Suppressor macrophage treated with lipopolysaccharide for 1 hour (primary cell): ENCODE measurements at regions not wholly inside any gene's neighbourhood (a gene's known extent, or its start where the extent isn't known, plus 50 kb on each side); places are given as distances from the start of the nearest gene placed in this dataset.
A peak's percentile ranks its signal among the peaks of the same experiment; 100 is the strongest.

Source experiments
- DNase-seq, 3 donors: peaks; one replicate each; pipeline ENCODE4 v3.0.0-alpha.2; 2020 to 2022

DNA sequence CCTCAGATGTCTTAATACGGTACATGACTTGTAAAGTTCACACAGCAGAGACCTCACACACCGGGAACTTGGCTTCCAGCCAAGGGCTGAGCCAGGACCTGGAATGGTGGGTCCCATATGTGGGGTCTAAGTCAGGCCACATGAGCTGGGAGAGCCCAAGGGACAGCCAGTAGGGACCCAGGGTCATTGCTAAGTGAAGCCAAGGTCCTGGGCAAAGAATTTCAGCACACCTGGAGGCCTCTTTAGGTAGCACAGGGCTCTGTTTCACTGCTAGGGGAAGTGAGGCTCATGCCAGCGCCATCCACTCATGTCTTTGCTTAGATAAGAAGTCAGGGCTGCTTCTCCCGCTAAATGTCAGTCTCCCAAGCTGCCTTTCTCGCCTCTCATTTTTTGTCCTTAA is 116.6 kb upstream of the TLE3 start:
- DNase-seq = no peak

GRCh38 chr15:70213794-70214193 is 116.1 kb upstream of the TLE3 start:
- no peak for DNase-seq

DNA sequence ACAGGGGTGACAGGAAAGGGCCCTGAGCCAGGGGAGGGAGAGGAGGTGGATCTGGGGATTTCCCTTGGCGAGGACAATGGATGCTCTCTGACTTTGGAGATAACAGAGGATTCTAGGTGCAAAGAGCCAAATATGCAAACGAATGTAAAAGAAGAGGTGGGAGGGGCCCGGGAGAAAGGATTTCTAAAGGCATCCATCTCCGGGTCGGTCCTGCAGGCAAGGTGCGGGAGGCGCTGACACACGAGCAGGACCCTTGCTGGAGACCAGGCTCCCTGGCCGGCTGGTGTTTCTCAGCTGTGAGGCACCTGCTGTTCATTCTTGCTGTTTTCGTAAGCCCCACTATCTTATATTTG is 115.2 kb upstream of the TLE3 start:
- no peak for DNase-seq

DNA sequence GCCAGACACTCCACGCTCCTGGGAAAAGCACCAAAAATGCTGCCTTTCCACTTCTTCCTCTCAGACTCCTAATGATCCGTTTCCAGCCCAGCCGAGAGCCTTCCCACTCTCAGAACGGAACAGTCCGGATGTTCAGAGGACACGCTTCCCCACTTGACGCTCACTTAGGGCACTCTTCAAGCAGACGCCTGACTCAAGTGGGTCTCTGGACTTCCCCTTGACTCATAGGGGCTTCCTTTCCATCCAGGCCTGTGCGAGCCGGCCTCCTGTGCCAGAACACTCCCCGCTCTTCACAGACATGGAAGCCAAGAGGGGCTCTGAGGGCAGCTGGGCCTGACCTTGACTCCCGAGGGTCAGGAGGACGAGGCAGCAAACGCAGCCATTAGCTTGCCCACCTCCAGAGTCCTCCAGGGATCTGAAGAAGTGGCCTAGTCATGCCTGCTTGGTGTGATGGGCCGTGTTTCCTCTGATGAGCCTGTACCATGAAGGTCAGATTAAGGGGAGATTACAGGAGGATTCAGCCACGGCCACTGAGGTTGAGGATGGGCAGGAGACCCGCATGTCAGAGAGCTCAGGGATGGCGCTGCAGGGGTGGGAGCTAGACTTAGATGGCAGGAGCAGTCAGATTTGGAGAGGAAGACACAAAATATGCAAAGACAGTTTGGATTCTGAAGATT is 114.7 kb upstream of the TLE3 start:
- DNase-seq = peak; percentile 66 to 69 (median 68)

DNA sequence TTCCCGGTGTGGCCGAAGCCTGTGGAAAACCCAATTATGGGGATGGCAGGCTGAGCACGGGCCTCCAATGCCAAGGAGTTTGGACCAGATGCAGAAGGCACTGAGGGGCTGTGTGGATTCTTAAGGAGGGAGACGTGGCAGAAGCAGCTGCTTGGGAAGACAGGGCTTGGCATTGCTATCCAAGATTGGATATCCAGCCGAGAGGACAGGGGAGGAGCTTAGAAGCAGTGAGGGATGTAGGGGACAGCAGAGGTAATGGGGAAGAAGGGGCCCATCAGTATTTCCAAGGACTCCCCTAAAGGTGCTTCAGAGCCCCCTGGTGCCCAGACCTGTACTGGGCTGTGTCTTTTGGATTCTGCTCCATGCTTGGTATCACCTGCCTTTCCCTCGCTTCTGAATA is 112.8 kb upstream of the TLE3 start:
- no peak for DNase-seq

DNA sequence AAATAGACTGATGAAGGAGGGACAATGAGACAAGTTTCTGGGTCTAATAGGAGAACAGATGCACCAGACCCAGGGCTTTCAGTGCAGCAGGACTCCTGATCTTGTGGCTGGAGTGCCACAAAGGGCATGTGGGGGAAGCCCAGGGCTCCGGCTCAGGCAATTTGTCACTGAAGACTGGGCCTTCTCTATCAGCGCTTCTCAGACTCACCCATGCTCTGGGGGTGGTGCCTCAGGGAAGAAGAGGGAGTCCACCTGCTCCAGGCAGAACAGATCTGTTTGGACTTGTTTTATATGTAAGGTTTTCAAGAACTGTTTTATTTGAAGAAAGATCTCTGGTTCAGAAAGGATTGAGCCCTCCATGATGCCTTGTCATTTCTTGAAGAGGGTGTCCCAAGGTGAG is 112.4 kb upstream of the TLE3 start:
- DNase-seq = no peak

DNA sequence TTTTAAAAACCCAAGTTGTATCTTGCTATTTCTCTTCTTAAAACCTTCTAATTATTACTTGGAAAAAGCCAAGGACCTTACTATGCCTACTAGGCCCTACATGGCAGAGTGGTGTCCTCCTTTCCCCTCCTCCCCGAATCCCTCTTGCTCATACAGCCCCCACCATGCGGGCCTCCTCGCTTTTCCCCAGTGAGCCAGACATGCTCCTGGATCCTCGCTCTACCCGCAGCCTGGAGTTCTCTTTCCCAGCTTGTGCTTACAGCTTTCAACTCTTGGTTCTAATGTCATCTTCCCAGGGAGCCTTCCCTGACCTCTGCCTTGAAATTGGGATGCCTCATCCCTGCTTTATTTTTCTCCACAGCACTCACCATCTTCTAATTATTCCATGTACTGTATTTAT is 111.8 kb upstream of the TLE3 start:
- DNase-seq = no peak

GRCh38 chr15:70208332-70208731 is 110.6 kb upstream of the TLE3 start:
- no peak for DNase-seq

GRCh38 chr15:70206668-70207067 is 109.0 kb upstream of the TLE3 start:
- DNase-seq = no peak

DNA sequence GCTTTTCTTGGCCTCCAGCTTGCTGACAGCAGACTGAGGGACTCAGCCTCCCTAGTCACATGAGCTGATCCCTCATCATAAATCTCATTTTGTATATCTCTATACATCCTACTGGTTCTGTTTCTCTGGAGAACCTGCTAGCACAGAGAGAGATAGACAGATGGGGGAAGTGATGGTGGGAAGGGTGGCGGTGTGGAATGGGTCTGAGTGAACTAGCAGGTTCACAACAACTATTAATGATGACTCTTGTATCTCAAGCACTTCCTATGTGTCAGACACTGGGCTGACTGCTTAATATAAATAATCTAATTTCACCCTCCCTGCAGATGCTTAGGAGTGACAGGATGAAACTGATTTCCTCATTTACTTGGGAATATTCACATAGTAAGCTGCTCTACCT is 106.9 kb upstream of the TLE3 start:
- DNase-seq = peak; percentile 24 to 33 (median 32)

DNA sequence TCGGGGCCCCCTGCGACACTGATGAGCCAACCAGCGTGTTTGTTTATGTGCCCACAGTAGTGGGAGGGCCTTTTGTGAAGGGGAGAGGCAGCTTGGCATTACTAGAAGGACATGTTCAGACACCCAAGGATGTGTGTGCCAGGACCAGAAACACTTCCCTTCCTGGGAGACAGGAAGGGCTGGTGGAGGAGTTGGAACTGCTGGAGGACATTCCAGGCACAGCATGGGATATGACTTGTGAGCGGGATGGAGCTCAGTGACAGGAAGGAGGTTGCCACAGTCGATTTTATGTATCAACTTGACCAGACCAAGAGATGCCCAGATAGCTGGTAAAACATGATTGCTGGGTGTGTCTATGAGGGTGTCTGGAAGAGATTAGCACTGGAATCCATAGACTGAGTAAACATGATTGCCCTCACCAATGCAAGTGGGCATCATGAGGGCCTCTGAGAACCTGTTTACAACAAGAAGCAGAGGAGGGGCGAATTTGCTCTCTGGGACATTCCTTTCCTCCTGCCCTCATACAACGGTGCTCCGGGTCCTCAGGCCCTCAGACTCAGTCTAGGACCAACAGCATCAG is 106.4 kb upstream of the TLE3 start:
- DNase-seq = no peak

DNA sequence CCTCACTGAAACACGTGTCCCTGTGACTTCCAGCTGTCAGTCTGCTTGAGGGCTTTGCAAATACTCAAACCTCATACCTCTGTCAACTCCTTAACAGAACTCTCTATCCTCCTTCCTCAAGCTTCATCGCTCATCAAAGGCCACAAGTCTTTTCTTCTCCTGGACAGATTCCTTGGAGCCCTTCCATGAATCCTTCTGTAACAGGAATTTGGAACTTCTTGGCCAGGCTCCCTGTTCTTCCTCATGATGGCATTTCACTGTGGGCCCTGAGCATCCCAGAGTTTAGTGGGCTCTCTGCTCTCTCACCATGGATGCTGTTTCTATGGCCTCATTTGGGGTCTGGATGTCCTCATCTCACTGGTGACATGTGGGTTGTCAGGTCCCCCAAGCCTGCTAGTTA is 105.0 kb upstream of the TLE3 start:
- no peak for DNase-seq

DNA sequence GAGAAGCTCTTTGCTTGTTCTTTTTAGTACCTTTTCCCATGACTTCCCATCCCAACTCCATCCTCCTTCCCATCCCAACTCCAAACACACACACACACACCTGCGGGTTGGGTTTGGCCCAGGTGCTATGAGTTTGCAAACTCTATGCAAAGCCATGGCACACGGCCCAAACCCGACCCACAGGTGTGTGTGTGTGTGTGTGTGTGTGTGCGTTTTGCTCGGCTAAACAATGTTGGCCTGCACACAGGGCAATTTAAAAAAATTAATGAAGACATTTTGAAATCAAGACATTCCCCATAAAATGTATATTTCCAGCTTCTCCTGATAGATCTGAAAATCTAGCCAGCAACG is 103.7 kb upstream of the TLE3 start:
- no peak for DNase-seq

DNA sequence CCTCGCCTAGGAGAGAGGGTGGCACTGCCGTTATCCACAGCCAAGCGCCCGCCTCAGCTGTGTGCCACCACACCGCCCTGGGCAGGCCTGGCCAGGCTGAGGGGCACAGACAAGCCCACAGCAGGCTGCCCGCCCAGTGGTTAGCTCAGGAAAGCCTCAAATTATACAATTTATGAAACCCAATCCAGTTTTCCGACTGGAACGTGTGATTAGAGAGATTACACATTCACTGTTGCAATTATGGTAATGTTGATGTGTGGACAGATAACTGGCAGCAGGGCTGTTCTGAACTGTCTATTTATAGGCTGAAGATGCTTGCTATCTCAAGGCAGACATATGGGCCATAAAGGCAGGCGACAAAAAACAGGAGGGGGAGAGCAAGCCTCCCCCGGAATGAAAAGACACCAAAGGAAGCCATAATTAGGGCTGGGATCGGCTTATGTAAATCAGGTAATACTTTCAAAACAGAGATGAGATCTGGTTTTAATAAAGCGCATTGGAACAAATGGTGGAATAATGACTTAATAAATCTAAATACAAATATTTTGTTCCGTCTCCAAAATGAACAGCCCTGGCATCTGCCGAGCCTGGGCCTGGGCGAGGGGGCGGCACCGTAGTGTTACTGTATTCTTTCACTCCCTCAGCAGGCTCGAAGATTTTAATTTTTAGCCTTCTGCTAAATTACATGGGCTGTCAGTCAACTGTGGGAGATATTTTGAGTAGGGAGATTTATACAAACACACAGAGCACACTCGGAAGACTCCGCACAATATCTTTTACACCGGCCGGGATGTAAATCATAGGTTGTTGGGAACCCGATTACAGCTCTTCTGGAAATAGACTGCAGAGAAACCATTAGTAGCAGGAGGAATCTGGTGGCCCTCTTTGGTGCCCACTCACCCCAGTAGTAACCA is 103.1 kb upstream of the TLE3 start:
- no peak for DNase-seq

- DNase-seq = peak; percentile 45 to 52 (median 47)
Measured at GRCh38 chr15:70199540-70200410, 102.1 kb upstream of the TLE3 start.

DNA sequence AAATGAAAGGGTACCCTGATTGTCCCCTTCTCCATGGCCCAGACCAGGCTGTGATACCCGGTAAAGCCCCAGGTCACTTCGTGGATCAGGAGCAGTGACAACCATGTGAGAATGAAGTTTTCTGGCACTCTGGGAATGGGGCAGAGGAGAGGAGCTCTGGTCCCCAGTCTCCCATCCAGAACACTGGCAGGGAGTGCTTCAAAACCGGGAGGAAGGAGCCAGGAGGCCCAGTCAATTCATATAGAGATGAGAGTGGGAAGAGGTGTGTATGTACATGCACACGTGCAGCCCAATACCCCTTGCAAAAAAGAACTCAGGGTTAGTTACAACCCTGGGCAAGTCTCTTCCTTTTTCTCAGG is 101.4 kb upstream of the TLE3 start:
- DNase-seq = no peak

DNA sequence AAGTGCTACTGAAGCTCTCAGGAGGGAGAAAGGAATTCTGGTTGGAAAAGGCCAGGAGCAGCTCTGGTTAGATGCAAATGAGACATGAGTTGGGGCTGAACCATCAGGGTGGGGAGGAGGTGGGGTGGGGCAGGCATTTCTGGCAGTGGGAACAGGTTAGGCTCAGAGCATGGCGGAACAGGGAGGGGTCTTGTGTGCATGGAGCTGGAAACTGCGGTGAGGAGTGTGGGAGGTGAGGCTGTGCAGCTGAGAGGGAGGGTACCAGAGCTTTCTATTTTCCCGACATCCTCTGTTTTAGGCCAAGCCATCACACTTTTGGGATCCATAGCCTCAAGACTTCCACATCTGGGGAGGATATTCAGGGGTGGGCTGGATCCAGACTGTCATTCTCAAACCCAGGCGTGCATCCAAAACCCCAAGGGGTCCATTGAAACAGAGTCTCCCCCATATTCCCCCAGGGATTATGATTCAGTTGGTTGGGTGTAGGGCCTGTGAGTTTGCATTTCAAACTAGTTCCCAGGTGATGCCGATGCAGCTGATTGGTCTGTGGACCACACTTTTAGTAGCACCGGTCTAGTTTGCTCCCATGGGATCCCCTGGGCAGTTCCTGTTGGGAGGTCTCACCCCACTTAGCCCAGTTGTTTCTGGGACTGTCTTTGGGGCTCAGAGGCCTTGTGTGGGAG is 100.9 kb upstream of the TLE3 start:
- no peak for DNase-seq

GRCh38 chr15:70197945-70198361 is 100.2 kb upstream of the TLE3 start:
- DNase-seq = no peak

GRCh38 chr15:70197318-70197944 is 99.7 kb upstream of the TLE3 start:
- no peak for DNase-seq

DNA sequence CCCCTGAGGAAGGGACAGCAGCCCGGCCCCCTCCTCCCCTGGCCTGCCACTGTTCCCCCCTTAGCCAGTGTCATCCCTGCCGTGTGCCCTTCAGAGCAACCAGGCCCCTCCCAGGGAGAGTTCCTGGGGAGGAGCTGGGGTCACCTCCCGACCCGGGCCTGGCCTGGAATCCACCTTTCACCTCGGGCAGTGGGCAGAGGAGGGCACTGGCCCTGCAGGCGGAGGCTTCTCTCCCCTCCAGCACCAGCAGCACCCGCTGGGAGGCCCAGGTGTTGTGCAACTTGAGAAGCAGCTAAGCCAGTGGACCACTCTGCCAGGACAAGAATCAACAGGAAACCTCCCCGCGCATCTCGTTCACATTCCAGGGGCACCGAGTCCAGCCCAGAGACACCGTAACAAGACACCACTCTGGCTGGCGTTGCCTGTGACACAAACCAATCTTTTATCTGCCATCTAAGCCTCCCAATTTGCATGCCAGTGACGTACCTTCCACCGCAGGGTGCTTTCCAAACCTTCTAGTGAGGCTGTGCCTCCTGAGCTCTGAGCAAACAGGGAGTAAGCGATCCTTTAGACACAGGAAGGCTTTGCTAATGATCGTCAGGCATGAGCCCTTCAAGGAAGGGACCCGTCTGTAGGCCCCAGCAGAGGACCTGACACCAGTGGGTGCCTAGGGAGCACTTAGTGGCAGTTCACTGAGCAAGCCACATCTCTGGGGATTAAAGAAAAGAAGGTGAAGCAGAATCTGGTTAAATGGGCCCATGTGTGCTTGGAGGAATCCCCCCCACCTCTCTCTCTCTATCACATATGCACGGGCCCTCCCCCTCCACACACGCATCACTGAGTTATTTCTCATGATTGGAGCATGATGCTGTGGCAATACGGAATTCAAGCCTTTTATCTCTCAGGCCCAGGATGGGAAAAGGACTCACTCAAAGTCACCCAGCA is 98.9 kb upstream of the TLE3 start:
- no peak for DNase-seq
